Activated CD4-positive, alpha-beta T cell treated with anti-CD3 and anti-CD28 coated beads, Interleukin-2, Interleukin-6, amounts not matched to agents 100 ng/mL and 50 ng/mL, durations not matched to agents 16 hours and 8 hours (primary cell): ENCODE measurements at regions not wholly inside any gene's neighbourhood (a gene's known extent, or its start where the extent isn't known, plus 50 kb on each side); places are given as distances from the start of the nearest gene placed in this dataset.
A peak's percentile ranks its signal among the peaks of the same experiment; 100 is the strongest.
"Not testable (repeated sequence)": the region's sequence is repeated elsewhere in the genome, so short reads cannot be mapped to it uniquely, and the experiment has no call there.

Experiments
- DNase-seq: peaks from one replicate; pipeline ENCODE4 v3.0.0-alpha.2; 2020

DNA sequence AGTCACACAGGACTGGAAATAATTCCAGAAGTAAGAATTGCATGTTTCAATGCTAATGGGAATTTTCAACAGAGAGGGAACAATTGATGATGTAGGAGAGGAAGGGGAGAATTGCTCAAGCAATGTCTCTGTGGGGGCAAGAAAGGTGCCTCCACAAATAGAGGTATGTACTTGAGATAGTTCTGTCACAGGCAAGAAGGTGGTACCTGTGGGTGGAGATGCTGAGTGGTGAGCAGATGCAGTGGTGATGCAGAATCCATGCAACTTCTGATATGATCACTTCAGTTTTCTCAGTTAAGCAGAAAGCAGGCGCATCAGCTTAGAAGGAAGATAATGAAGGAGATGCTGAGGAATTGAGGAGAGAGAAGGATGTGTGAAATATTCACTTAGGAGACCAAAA, 55.1 kb upstream of the SEC24B start:
- DNase-seq = no peak

DNA sequence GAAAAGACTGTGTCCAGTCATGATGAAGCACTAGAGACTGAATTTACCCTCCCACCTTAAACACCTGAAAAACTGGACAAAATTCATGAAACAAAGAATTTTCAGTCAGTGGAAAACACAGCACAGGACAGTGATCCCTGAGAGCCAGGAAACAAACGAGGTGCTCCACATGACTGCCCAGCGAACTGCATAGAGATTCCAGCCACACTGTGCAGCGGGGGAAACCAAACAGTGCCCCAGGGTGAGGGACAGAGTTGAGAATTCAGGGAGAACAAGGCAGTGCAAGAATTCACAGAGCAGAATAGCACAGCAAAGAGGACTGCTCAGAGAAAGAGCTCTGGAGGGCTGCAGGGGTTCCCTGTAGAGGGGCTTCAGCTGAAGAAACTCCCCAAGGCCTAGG, 55.5 kb upstream of the SEC24B start:
- no peak for DNase-seq

DNA sequence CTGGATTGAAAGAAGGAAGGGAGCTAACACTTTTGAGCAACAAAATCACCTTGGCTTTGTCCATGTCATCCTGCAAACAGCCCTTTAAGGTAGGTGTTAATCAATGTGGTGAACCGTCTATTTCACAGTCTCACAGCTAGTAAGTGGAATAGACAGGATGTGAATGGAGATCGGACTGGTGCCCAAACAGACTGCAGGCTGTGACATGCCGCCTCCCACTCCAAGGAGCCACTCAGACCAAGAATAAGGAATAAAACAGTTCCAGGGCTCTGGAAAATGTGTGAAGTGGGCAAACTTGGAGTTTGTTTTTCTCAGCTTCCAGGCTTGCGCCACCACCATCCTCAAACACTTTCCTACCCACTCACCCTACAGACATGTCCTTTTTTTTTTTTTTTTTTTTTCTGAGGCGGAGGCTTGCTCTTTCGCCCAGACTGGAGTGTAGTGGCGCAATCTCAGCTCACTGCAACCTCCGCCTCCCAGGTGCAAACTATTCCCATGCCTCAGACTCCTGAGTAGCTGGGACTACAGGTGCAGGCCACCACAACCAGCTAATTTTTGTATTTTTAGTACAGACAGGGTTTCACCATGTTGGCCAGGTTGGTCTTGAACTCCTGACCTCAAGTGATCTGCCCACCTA, 57.7 kb upstream of the SEC24B start:
- no peak for DNase-seq

DNA sequence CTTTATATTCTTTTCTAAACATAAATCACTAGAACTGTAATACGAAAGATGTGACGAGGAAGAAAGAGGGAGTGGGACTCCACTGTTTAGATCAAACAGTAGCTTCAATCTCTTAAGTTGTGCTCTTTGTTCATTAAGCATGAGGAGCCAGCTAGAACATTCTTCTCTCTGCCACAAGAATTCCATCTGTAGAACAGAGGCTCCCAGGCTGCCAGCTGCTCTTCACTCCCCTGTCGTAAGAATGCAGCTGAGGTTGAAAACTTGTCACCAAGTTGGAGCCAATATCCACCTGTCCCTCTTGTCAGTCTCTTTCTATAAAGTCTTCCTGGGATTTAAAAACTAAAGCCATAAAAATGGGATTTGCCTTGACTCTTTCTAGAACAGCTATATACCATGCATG, 65.0 kb upstream of the SEC24B start:
- DNase-seq = no peak

DNA sequence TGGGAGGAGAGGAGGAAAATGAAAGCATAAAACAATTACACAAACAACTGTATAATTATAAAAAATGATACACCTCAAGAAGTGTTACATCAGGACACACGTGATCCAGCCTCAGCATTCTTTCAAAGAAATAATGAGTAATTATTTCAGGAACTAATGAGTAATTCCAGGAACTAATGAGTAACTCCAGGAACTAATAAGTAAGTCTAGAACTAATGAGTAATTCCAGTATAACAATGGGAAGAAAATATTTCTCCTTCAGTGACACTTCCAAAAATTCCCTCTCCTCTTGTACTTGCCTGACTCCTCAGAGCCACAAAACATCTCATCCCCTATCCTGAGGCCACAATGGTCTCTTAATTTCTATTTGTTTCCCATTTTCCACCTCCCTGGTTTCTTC, 63.5 kb upstream of the COL25A1 start:
- no peak for DNase-seq

DNA sequence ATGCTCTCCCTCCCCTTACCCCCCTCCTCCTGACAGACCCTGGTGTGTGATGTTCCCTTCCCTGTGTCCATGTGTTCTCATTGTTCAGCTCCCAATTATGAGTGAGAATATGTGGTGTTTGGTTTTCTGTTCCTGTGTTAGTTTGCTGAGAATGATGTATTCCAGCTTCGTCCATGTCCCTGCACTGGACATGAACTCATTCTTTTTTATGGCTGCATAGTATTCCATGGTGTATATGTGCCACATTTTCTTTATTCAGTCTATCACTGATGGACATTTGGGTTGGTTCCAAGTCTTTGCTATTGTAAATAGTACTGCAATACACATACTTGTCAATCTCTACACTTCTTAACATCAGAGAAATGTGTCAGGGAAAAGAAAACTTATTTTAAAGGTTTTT, 62.8 kb upstream of the COL25A1 start:
- DNase-seq = not testable (repeated sequence)

DNA sequence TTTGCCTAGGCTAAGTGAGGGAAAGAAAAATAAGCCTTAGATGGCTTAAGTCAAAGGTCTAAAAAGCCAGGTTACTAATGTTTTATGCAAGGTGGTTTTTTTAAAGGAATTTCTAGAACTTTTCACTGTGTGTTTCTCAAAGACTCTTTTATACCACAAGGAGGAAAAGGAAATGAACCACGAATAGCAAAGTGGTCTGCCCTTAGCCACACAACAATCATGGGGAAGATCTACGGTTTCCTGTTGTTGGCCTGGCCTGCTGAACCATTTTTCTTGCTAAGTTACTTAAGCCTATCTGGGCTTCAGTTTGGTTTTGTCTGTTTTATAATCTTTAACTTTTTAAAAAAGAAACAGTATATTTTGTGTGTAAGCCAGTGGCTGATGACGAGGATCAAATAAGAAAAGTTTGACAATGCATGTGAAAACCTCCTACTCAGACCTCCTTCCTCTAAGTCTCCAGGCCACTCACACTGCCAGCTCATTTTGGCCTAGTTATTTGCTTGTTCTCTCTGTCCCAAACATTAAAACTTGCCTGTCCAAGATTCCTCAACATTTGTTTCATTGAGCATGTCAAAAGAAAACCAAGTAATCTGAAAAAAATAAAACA, 56.7 kb upstream of the COL25A1 start:
- peak; percentile 55 for DNase-seq

DNA sequence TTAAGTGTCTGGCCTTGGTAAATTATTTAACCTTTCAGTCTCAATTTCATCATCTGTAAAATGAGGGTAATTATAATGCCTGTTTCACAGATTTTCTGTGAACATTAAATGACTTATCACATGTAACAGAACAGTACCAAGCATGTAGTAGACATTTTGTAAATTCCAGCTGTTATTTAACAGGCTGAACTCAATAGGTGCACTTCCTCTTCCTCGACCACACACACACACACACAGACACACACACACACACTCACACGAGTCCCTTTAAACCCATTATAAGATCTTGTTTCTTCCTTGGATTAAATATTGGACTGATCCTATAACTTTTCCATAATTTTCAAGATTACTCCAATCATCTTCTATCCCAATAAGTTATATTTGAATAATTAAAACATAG, 53.4 kb upstream of the COL25A1 start:
- DNase-seq = no peak

DNA sequence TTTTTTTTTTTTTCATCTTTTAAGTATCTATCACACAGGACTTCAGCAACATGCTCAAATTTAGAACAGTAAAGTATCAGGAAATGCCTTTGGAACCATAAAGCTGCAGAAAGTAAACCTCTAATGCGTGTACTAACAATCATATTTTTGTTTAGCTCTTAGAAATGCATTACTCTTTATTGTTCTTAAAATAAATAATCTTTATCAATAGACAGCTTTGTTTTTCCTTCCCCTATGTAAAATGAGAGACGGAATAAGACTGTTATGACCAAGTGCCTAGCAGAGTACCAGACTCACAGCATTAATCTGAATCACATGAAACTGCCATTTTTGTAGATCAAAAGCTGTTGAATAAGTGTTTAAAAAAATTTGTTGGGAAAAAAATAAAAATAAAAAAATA, 50.5 kb upstream of the COL25A1 start:
- DNase-seq = no peak
